ENCODE measurements at regions not wholly inside any gene's neighbourhood (a gene's known extent, or its start where the extent isn't known, plus 50 kb on each side); places are given as distances from the start of the nearest gene placed in this dataset.

- no peak for TF ChIP-seq NFXL1 (CRISPR knock-in tag; IDR thresholded peaks at IDR 0.05)
- no peak for TF ChIP-seq HDAC8 (tag; IDR thresholded peaks at IDR 0.05)
- no peak for TF ChIP-seq CTCF (IDR thresholded peaks at IDR 0.05 in 2 of 3, conservative IDR thresholded peaks at IDR 0.05 in 1 of 3; ENCODE audit: insufficient read depth in 2 of 3, low read depth in 1 of 3, low read length in 3 of 3)
- no peak for TF ChIP-seq BMI1 (IDR thresholded peaks at IDR 0.05; ENCODE audit: low read length)
- TF ChIP-seq HDGF (IDR thresholded peaks at IDR 0.05) = no peak
- TF ChIP-seq EGR1 (conservative IDR thresholded peaks at IDR 0.05) = no peak
- TF ChIP-seq CBX5 (IDR thresholded peaks at IDR 0.05; ENCODE audit: borderline replicate concordance, low read depth) = no peak
- TF ChIP-seq JUNB (CRISPR knock-in tag; conservative IDR thresholded peaks at IDR 0.05) = no peak
- TF ChIP-seq DNMT1 (IDR thresholded peaks at IDR 0.05) = no peak
- TF ChIP-seq ELK3 (CRISPR knock-in tag; IDR thresholded peaks at IDR 0.05) = no peak
- no peak for TF ChIP-seq EP300 (IDR thresholded peaks at IDR 0.05; ENCODE audit: low read length)
- no peak for TF ChIP-seq BRCA1 (IDR thresholded peaks at IDR 0.05)
- no peak for TF ChIP-seq BRCA1 (CRISPR knock-in tag; IDR thresholded peaks at IDR 0.05)
- TF ChIP-seq KLF1 (tag; IDR thresholded peaks at IDR 0.05) = no peak
Observed at GRCh38 chr4:38605753-38606586, 58.0 kb upstream of the KLF3 start.

Measured in K562 (cell line).